Astrocyte (in vitro differentiated cells and primary cell): ENCODE measurements at regions not wholly inside any gene's neighbourhood (a gene's known extent, or its start where the extent isn't known, plus 50 kb on each side); places are given as distances from the start of the nearest gene placed in this dataset.
A peak's percentile ranks its signal among the peaks of the same experiment; 100 is the strongest.
"Not testable (repeated sequence)": the region's sequence is repeated elsewhere in the genome, so short reads cannot be mapped to it uniquely, and the experiment has no call there.

Experiments
- DNase-seq: peaks from one replicate; pipeline ENCODE4 v3.0.0-alpha.2; 2010; ENCODE audit warnings: low read depth
- FAIRE-seq: peaks from 2 replicates; lab custom pipeline; 2011; peaks lifted over from hg19 to GRCh38; lab: Jason Lieb, UNC
- H2AFZ ChIP-seq: 2 replicates; pipeline ENCODE4 v1.6.0; 2012; ENCODE audit warnings: low read depth, low read length, inconsistent platforms
- H3K27ac ChIP-seq: 2 replicates; pipeline ENCODE4 v1.5.1; 2011; ENCODE audit warnings: low read depth, low read length, inconsistent platforms
- H3K27me3 ChIP-seq: 2 replicates; pipeline ENCODE4 v1.6.0; 2011; ENCODE audit warnings: low read length, inconsistent platforms; ENCODE audit not compliant: insufficient read depth
- H3K36me3 ChIP-seq: 2 replicates; pipeline ENCODE4 v1.5.1; 2011; ENCODE audit warnings: low read length, inconsistent platforms; ENCODE audit not compliant: insufficient read depth
- H3K4me1 ChIP-seq: 2 replicates; pipeline ENCODE4 v1.5.1; 2011; ENCODE audit warnings: low read length, inconsistent platforms; ENCODE audit not compliant: insufficient read depth
- H3K4me2 ChIP-seq: 2 replicates; pipeline ENCODE4 v1.6.0; 2012; ENCODE audit warnings: low read length, inconsistent platforms
- H3K4me3 ChIP-seq: 2 replicates; pipeline ENCODE4 v1.5.1; 2011; ENCODE audit warnings: low read depth, mild to moderate bottlenecking, low read length, inconsistent platforms; ENCODE audit not compliant: insufficient read depth
- H3K79me2 ChIP-seq: 2 replicates; pipeline ENCODE4 v1.6.0; 2012; ENCODE audit warnings: mild to moderate bottlenecking, low read length, inconsistent platforms; ENCODE audit not compliant: insufficient read depth
- H3K9ac ChIP-seq: 2 replicates; pipeline ENCODE4 v1.6.0; 2012; ENCODE audit warnings: mild to moderate bottlenecking, low read length, inconsistent platforms
- H3K9me3 ChIP-seq: 2 replicates; pipeline ENCODE4 v1.5.1; 2012; ENCODE audit warnings: low read depth, mild to moderate bottlenecking, low read length, inconsistent platforms; ENCODE audit not compliant: insufficient read depth
- H4K20me1 ChIP-seq: 2 replicates; pipeline ENCODE4 v1.6.0; 2012; ENCODE audit warnings: low read length, inconsistent platforms; ENCODE audit not compliant: insufficient read depth
- H3K27ac Mint-ChIP-seq: one replicate; pipeline ENCODE4 v1.8.0; 2021; ENCODE audit warnings: mild to moderate bottlenecking, mixed read lengths; ENCODE audit not compliant: unreplicated experiment
- H3K27me3 Mint-ChIP-seq: one replicate; pipeline ENCODE4 v1.8.0; 2021; ENCODE audit warnings: low read depth, mixed read lengths; ENCODE audit not compliant: unreplicated experiment
- H3K36me3 Mint-ChIP-seq: one replicate; pipeline ENCODE4 v1.8.0; 2021; ENCODE audit warnings: low read depth, mixed read lengths; ENCODE audit not compliant: unreplicated experiment
- H3K4me1 Mint-ChIP-seq: one replicate; pipeline ENCODE4 v1.8.0; 2021; ENCODE audit warnings: low read depth, mixed read lengths; ENCODE audit not compliant: unreplicated experiment
- H3K4me3 Mint-ChIP-seq: one replicate; pipeline ENCODE4 v1.8.0; 2021; ENCODE audit warnings: mild to moderate bottlenecking, moderate library complexity, mixed read lengths; ENCODE audit not compliant: unreplicated experiment
- H3K9me3 Mint-ChIP-seq: one replicate; pipeline ENCODE4 v1.8.0; 2021; ENCODE audit warnings: mild to moderate bottlenecking, mixed read lengths; ENCODE audit not compliant: unreplicated experiment

DNA sequence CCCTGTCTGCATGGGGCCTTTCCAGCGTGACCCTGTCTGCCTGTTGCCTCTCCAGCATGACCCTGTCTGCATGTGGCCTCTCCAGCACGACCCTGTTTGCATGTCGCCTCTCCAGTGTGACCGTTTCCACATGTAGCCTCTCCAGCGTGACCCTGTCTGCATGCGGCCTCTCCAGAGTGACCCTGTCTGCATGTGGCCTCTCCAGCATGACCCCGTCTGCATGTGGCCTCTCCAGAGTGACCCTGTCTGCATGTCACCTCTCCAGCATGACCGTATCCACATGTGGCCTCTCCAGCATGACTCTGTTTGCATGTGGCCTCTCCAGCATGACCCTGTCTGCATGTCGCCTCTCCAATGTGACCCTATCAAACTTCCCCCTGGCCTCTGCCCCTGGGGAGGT is 794.1 kb downstream of the SPATA31A7 start:
- not testable (repeated sequence) for H3K36me3 ChIP-seq, FAIRE-seq, H3K9me3 ChIP-seq, H3K4me1 Mint-ChIP-seq, H3K4me1 ChIP-seq, H4K20me1 ChIP-seq, H3K27me3 ChIP-seq, H3K9ac ChIP-seq, H3K4me3 ChIP-seq, H3K4me2 ChIP-seq, H2AFZ ChIP-seq, H3K27ac ChIP-seq, DNase-seq, H3K4me3 Mint-ChIP-seq, H3K27ac Mint-ChIP-seq, H3K79me2 ChIP-seq, H3K36me3 Mint-ChIP-seq, H3K9me3 Mint-ChIP-seq
- H3K27me3 Mint-ChIP-seq, result peaks cover 12% of the 10 kb centered on the region

DNA sequence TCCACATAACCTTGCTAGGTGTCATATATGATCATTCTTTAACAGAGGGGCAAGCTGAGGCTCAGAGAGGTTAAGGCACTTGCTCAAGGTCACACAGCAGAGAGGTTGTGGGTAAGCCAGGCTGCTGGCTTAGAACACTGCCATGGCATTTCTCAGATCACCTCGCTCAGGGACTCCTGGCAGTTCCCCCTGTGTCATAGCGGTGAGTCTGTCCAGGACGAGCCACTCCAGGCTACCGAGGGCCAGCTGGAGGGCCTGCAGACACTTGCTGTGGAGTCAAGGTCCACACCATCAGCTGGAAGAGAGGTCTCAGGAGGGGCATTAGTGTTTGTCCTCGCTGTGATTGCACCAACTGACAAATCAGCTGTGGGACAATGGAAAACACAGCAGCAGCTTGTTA is 794.7 kb downstream of the SPATA31A7 start:
- not testable (repeated sequence) for H3K27me3 ChIP-seq, H3K4me1 ChIP-seq, H3K4me2 ChIP-seq, H3K4me1 Mint-ChIP-seq, DNase-seq, H3K4me3 Mint-ChIP-seq, H3K9ac ChIP-seq, H3K27ac Mint-ChIP-seq, H3K9me3 ChIP-seq, H3K79me2 ChIP-seq, H2AFZ ChIP-seq, H3K36me3 Mint-ChIP-seq, FAIRE-seq, H3K9me3 Mint-ChIP-seq, H3K4me3 ChIP-seq, H4K20me1 ChIP-seq, H3K27ac ChIP-seq, H3K36me3 ChIP-seq
- peaks cover 12% of the 10 kb centered on the region for H3K27me3 Mint-ChIP-seq

DNA sequence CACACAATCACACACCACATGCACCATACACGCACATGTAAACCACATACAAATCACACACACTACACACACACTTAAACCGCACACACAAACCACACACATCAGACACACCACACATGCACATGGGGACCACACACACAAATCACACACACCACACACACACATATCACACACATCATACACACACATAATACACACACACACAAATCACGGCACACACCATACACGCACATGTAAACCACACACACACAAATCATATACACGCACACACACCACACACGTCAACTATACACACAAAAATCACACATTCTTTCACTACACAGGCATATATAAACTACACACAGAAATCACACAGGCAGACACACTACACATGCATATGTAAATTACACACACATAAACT is 802.3 kb downstream of the SPATA31A7 start:
- H3K4me3 Mint-ChIP-seq, H3K36me3 ChIP-seq: not testable (repeated sequence)

DNA sequence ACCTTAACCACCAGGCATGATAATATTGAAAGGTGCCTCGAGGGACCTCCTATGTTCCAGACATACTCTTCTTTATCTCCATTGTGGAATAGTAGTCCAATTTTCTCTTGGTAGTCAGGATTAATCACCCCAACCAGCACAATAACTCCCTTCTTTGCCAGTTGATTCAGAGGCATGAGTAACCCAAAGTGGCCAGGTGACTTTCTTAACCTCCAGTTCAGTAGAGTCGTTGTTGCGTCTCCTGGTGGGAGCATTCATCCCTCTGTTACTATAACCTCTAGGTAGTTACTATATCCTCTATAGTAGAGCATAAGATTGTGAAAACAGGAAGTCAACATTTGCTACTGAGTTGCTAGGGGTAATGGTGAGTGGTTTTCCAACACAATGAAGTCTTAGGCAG is 842.6 kb downstream of the SPATA31A7 start:
- not testable (repeated sequence) for H3K9me3 Mint-ChIP-seq, H3K4me3 ChIP-seq, H3K36me3 Mint-ChIP-seq, H3K4me1 Mint-ChIP-seq, H4K20me1 ChIP-seq, H3K4me1 ChIP-seq, H3K4me2 ChIP-seq, H3K9ac ChIP-seq, H3K27me3 Mint-ChIP-seq, H3K36me3 ChIP-seq, H3K79me2 ChIP-seq, DNase-seq, H3K4me3 Mint-ChIP-seq, H3K27me3 ChIP-seq, H3K27ac Mint-ChIP-seq, H3K27ac ChIP-seq, FAIRE-seq, H2AFZ ChIP-seq, H3K9me3 ChIP-seq

More for the DNA sequence above, 802.3 kb downstream of the SPATA31A7 start:
- DNase-seq, H2AFZ ChIP-seq, FAIRE-seq, H3K4me1 Mint-ChIP-seq, H3K4me3 ChIP-seq, H3K9ac ChIP-seq, H3K4me2 ChIP-seq, H3K79me2 ChIP-seq, H3K9me3 ChIP-seq, H4K20me1 ChIP-seq, H3K36me3 Mint-ChIP-seq, H3K4me1 ChIP-seq, H3K27ac Mint-ChIP-seq, H3K27me3 ChIP-seq, H3K27me3 Mint-ChIP-seq, H3K9me3 Mint-ChIP-seq, H3K27ac ChIP-seq: not testable (repeated sequence)

DNA sequence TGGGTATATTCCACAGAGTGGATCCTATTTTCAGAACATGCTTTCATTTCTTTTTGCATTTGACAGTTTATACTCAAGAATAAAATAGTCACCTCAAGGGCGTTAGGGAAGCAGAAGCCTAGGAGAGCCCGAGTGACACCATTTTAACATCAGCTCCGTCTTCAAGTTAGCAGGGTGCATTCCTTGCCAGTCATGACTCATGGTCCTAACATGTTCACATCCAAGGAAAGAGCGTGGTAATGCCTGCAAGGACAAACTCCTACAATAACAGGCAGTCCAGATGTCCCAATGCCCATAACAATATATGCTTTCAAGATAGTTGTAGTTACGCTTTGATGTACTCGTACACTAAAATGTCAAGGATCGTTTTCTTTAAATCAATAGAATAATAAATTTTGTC is 848.4 kb downstream of the SPATA31A7 start:
- FAIRE-seq, result not testable (repeated sequence)

DNA sequence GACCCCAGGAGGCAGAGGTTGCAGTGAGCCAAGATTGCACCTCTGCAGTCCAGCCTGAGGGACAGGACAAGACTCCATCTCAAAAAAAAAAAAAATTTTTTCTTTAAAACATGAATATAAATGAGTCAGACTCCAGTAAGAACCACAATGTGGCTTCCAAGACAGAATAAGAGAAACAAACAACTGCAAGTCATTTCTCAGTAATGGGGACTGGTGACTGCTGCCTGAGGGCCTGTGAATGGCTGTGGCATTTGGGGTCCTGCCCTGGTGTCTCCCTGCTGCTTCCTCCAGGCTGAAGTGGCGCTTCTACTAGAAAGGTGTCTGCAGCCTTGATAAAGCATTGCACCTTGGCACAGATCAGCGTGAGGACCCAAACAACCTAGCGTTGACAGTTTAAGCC is 868.3 kb downstream of the SPATA31A7 start:
- not testable (repeated sequence) for H4K20me1 ChIP-seq, H3K36me3 ChIP-seq, H3K9me3 Mint-ChIP-seq, H3K4me3 Mint-ChIP-seq, H3K4me2 ChIP-seq, FAIRE-seq, H3K27ac ChIP-seq, H3K9ac ChIP-seq, H3K36me3 Mint-ChIP-seq, H3K79me2 ChIP-seq, H3K4me3 ChIP-seq, H3K27me3 ChIP-seq, H3K4me1 Mint-ChIP-seq, H3K27ac Mint-ChIP-seq, H2AFZ ChIP-seq, H3K27me3 Mint-ChIP-seq, H3K9me3 ChIP-seq, H3K4me1 ChIP-seq
- DNase-seq, result peak; percentile 0

More for the DNA sequence above, 848.4 kb downstream of the SPATA31A7 start:
- H3K9me3 ChIP-seq, H2AFZ ChIP-seq, H3K4me3 ChIP-seq, H3K27ac Mint-ChIP-seq, H3K36me3 Mint-ChIP-seq, DNase-seq, H3K9ac ChIP-seq, H3K27me3 Mint-ChIP-seq, H4K20me1 ChIP-seq, H3K9me3 Mint-ChIP-seq, H3K4me1 Mint-ChIP-seq, H3K27ac ChIP-seq, H3K79me2 ChIP-seq, H3K27me3 ChIP-seq, H3K4me2 ChIP-seq, H3K4me3 Mint-ChIP-seq, H3K4me1 ChIP-seq, H3K36me3 ChIP-seq: not testable (repeated sequence)
